Vagina (tissue), 2 donors: ENCODE measurements at regions not wholly inside any gene's neighbourhood (a gene's known extent, or its start where the extent isn't known, plus 50 kb on each side); places are given as distances from the start of the nearest gene placed in this dataset.
"Not testable (repeated sequence)": the region's sequence is repeated elsewhere in the genome, so short reads cannot be mapped to it uniquely, and the experiment has no call there.

Experiments
- DNase-seq, 2 donors: peaks; one replicate each; pipeline ENCODE4 v3.0.0-alpha.2; 2017; ENCODE audit errors: extremely low spot score in 2 of 2
- H3K27ac ChIP-seq: fragments of 200-600 bp; sonication (generic); one replicate; pipeline ENCODE4 v1.5.1; 2019
- H3K27me3 ChIP-seq: fragments of 200-600 bp; sonication (generic); one replicate; pipeline ENCODE4 v1.5.1; 2019
- H3K36me3 ChIP-seq, 2 donors: fragments of 200-600 bp; sonication (generic); one replicate each; pipeline ENCODE4 v1.5.1; 2017 to 2019
- H3K4me1 ChIP-seq: fragments of 200-600 bp; sonication (generic); one replicate; pipeline ENCODE4 v1.5.1; 2019
- H3K4me3 ChIP-seq, 2 donors: fragments of 200-600 bp; sonication (generic); 1 replicate in 1 of 2; 2 replicates in 1 of 2; pipeline ENCODE4 v1.5.1; 2016 to 2019
- H3K9me3 ChIP-seq: fragments of 200-600 bp; sonication (generic); one replicate; pipeline ENCODE4 v1.5.1; 2019
- POLR2A ChIP-seq, 2 donors: fragments of 450-650 bp; IDR thresholded peaks; one replicate each; pipeline ENCODE4 v1.6.1; 2017; ENCODE audit warnings: antibody characterized with exemption in 2 of 2, mild to moderate bottlenecking in 2 of 2, moderate library complexity in 2 of 2
- POLR2AphosphoS5 ChIP-seq, 2 donors: sonication (generic); formaldehyde crosslinking; IDR thresholded peaks; one replicate each; pipeline ENCODE4 v1.9.0; 2017; ENCODE audit warnings: antibody characterized with exemption in 2 of 2, mild to moderate bottlenecking in 2 of 2, low read depth in 1 of 2; ENCODE audit not compliant: insufficient read depth in 1 of 2
- intact Hi-C: fragments of 100-400 bp; cut with DNase I; formaldehyde crosslinking; loops from one replicate; pipeline ENCODE4 v1.15.1; 2023
- TF ChIP-seq, protein P1 (sequence below), 3 experiments: fragments of 450-650 bp in 2 of 3; fragments of 200-600 bp in 1 of 3; sonication (generic) in 1 of 3; IDR thresholded peaks; one replicate each; pipeline ENCODE4 v1.5.1; 2017 to 2019; ENCODE audit warnings: antibody characterized with exemption in 3 of 3, mild to moderate bottlenecking in 2 of 3, moderate library complexity in 2 of 3

DNA sequence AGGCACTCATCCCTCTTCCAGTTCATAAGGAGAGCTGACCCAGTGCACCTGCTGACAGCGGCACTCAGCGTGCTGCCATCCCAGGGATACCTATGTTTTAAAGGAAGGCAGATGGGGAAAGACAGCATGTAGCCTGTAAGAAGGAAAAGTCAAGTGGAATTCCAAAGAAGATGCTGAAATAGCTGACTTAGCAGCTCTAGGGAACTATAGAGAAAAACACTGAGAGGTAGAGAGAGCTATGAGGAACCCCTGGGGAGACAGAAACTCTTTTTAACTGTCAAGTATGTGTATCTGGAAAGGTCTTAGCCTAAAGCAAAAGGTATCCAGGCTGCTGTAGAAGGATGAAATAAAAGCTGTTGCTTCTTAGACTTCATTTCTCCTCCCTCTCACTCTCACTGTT lies 113.4 kb upstream of the BCL6 start:
- no peak overlapping the region for H3K27ac ChIP-seq
- intact Hi-C loops = no loop called here
- no peak overlapping the region for H3K4me3 ChIP-seq
- peaks cover 7% of the 10 kb centered on the region for H3K4me1 ChIP-seq
- H3K27me3 ChIP-seq = no peaks in the 10 kb centered on the region
- TF ChIP-seq, protein P1, sequence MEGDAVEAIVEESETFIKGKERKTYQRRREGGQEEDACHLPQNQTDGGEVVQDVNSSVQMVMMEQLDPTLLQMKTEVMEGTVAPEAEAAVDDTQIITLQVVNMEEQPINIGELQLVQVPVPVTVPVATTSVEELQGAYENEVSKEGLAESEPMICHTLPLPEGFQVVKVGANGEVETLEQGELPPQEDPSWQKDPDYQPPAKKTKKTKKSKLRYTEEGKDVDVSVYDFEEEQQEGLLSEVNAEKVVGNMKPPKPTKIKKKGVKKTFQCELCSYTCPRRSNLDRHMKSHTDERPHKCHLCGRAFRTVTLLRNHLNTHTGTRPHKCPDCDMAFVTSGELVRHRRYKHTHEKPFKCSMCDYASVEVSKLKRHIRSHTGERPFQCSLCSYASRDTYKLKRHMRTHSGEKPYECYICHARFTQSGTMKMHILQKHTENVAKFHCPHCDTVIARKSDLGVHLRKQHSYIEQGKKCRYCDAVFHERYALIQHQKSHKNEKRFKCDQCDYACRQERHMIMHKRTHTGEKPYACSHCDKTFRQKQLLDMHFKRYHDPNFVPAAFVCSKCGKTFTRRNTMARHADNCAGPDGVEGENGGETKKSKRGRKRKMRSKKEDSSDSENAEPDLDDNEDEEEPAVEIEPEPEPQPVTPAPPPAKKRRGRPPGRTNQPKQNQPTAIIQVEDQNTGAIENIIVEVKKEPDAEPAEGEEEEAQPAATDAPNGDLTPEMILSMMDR (IDR thresholded peaks at IDR 0.05) = no peak
- TF ChIP-seq POLR2AphosphoS5 (IDR thresholded peaks at IDR 0.05; ENCODE audit: insufficient read depth in 1 of 2, low read depth in 1 of 2) (no peak), POLR2A (IDR thresholded peaks at IDR 0.05) (no peak)
- H3K36me3 ChIP-seq = no peaks in the 10 kb centered on the region
- H3K9me3 ChIP-seq = no peaks in the 10 kb centered on the region
- DNase-seq = no peak

DNA sequence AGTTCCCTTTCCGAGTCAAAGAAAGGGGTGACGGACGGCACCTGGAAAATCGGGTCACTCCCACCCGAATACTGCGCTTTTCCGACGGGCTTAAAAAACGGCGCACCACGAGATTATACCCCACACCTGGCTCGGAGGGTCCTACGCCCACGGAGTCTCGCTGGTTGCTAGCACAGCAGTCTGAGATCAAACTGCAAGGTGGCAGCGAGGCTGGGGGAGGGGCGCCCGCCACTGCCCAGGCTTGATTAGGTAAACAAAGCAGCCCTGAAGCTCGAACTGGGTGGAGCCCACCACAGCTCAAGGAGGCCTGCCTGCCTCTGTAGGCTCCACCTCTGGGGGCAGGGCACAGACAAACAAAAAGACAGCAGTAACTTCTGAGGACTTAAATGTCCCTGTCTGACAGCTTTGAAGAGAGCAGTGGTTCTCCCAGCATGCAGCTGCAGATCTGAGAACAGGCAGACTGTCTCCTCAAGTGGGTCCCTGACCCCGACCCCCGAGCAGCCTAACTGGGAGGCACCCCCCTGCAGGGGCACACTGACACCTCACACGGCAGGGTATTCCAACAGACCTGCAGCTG lies 117.5 kb upstream of the BCL6 start:
- H3K27ac ChIP-seq, H3K27me3 ChIP-seq, H3K4me3 ChIP-seq, H3K9me3 ChIP-seq, intact Hi-C loops, H3K36me3 ChIP-seq, H3K4me1 ChIP-seq, DNase-seq: not testable (repeated sequence)

DNA sequence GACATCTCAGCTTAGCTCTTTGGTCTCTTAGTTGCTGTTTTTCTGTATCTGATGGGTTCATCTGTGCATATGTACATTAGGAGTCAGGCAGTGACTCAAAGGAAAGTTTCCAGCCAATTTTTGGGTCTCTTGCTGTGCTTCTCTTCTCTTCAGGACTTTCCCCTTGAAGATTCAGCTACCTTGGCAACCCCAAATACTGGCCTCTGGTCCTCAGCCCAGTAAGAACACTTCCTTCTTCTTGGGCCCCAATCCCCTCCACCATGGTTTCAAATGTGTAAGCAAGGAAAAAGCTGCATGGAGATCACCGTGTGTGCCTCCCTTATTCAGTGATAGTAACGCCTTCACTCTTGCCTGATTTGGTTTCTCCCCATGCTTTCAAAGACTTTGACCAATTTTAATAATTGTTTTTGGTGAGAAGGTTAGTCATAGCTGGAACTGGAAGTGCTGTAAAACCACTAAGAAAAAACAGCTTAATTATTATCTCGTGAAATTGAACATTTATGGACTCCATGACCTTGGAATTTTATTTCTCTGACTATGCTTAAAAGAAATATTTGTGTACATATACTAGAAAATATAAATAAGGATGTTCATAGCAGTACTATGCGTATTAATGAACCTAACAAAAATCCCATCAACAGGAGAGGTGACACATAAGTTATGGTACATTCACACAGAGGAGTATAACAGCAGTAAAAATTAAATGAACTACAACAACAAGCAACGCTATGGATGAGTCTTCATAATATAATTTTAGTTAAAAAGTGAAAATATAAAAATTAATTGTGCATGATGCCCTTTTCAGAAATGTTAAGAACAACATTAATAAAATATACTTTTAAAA lies 125.3 kb upstream of the BCL6 start:
- Histone ChIP-seq H3K4me3 (no peak overlapping the region), H3K9me3 (no peaks in the 10 kb centered on the region), H3K27ac (no peak overlapping the region), H3K27me3 (no peaks in the 10 kb centered on the region), H3K36me3 (no peaks in the 10 kb centered on the region), H3K4me1 (no peaks in the 10 kb centered on the region)
- DNase-seq = no peak
- intact Hi-C loops = no loop called here
- TF ChIP-seq POLR2AphosphoS5 (IDR thresholded peaks at IDR 0.05; ENCODE audit: insufficient read depth in 1 of 2, low read depth in 1 of 2) = no peak
- no peak for TF ChIP-seq POLR2A (IDR thresholded peaks at IDR 0.05)
- TF ChIP-seq, protein P1 (IDR thresholded peaks at IDR 0.05) = no peak

DNA sequence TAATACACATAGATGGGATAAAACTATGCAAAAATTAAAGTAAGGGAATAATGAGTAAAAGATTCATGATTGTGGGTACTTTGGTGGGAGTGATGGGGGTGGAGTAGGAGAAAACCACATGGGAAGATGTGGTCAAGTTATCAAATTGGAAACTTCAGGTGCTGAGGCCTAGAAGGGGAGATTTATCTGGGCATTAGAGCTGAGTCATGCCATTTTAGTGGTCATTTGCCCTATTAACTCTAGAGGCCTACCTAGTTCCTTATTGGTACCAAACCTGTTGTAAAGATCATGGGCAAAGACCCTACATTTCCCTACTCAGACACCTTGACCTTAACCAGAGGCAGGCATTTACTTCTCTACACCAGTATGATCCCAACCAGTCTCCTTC lies 125.9 kb upstream of the BCL6 start:
- H3K27ac ChIP-seq = no peak overlapping the region
- DNase-seq = no peak
- intact Hi-C loops = no loop called here
- H3K36me3 ChIP-seq = no peaks in the 10 kb centered on the region
- H3K4me3 ChIP-seq = no peak overlapping the region
- H3K4me1 ChIP-seq = no peaks in the 10 kb centered on the region
- H3K9me3 ChIP-seq = no peaks in the 10 kb centered on the region
- TF ChIP-seq, protein P1 (IDR thresholded peaks at IDR 0.05) = no peak
- TF ChIP-seq POLR2A (IDR thresholded peaks at IDR 0.05) = no peak
- TF ChIP-seq POLR2AphosphoS5 (IDR thresholded peaks at IDR 0.05; ENCODE audit: insufficient read depth in 1 of 2, low read depth in 1 of 2) = no peak
- H3K27me3 ChIP-seq = no peaks in the 10 kb centered on the region

DNA sequence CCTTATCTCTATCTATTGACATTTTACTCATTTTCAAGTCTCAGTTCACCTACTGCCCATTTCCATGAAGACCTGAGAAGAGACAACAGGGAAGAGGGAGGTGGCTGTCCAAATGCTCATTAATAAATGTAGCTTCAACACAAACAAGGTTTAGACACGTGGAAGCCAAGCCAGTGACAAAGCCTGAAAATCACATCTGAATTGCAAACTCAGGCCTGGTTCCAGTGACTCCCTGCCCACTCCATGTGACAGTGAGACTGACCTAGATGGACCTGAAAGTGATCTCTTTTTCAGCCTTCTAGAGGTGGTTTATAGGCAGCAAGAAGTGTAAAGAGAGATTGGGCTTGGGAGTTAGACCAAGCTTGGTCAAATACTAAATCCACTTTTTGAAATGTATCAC lies 126.6 kb upstream of the BCL6 start:
- intact Hi-C loops = no loop called here
- no peak for DNase-seq
- Histone ChIP-seq H3K9me3 (no peaks in the 10 kb centered on the region), H3K4me1 (no peaks in the 10 kb centered on the region), H3K4me3 (no peak overlapping the region), H3K27ac (no peak overlapping the region), H3K27me3 (no peaks in the 10 kb centered on the region), H3K36me3 (no peaks in the 10 kb centered on the region)
- TF ChIP-seq, protein P1 (IDR thresholded peaks at IDR 0.05) = no peak
- TF ChIP-seq POLR2A (IDR thresholded peaks at IDR 0.05) = no peak
- no peak for TF ChIP-seq POLR2AphosphoS5 (IDR thresholded peaks at IDR 0.05; ENCODE audit: insufficient read depth in 1 of 2, low read depth in 1 of 2)
